Liver (tissue), 8 donors: ENCODE measurements at regions not wholly inside any gene's neighbourhood (a gene's known extent, or its start where the extent isn't known, plus 50 kb on each side); places are given as distances from the start of the nearest gene placed in this dataset.

Source experiments
- DNase-seq: peaks from one replicate; pipeline ENCODE4 v3.0.0-alpha.2; 2017; ENCODE audit warnings: low spot score
- H3K27ac ChIP-seq, 2 donors: one replicate each; pipeline ENCODE4 v1.7.0; 2013; ENCODE audit warnings: inconsistent platforms in 2 of 2, low read length in 2 of 2, control low read depth in 1 of 2, low read depth in 1 of 2, mild to moderate bottlenecking in 1 of 2
- H3K27me3 ChIP-seq, 4 donors: one replicate each; pipeline versions ENCODE4 v1.6.1 to v1.7.0; 2013; ENCODE audit warnings: low read length in 3 of 4, inconsistent platforms in 1 of 4, mild to moderate bottlenecking in 1 of 4, moderate library complexity in 1 of 4; ENCODE audit not compliant: control insufficient read depth in 4 of 4, insufficient read depth in 4 of 4
- H3K36me3 ChIP-seq, 4 donors: one replicate each; pipeline versions ENCODE4 v1.6.1 to v1.7.0; 2013; ENCODE audit warnings: low read length in 3 of 4, mild to moderate bottlenecking in 3 of 4, low read depth in 1 of 4, moderate library complexity in 1 of 4; ENCODE audit not compliant: control insufficient read depth in 4 of 4, insufficient read depth in 3 of 4
- H3K4me1 ChIP-seq, 4 donors: one replicate each; pipeline versions ENCODE4 v1.6.1 to v1.7.0; 2013; ENCODE audit warnings: low read length in 3 of 4, mild to moderate bottlenecking in 3 of 4, moderate library complexity in 1 of 4; ENCODE audit not compliant: control insufficient read depth in 4 of 4, insufficient read depth in 4 of 4
- H3K4me3 ChIP-seq, 3 donors: one replicate each; pipeline versions ENCODE4 v1.6.1 to v1.7.0; 2013; ENCODE audit warnings: low read length in 3 of 3, control low read depth in 1 of 3, low read depth in 1 of 3, mild to moderate bottlenecking in 1 of 3
- H3K9ac ChIP-seq, 2 donors: one replicate each; pipeline ENCODE4 v1.7.0; 2013; ENCODE audit warnings: low read length in 2 of 2, mild to moderate bottlenecking in 2 of 2, moderate library complexity in 2 of 2, control low read depth in 1 of 2, low read depth in 1 of 2
- H3K9me3 ChIP-seq, 4 donors: one replicate each; pipeline versions ENCODE4 v1.6.1 to v1.7.0; 2013; ENCODE audit warnings: low read length in 3 of 4; ENCODE audit not compliant: control insufficient read depth in 4 of 4
- CTCF ChIP-seq: fragments of 150-350 bp; IDR thresholded peaks from 2 replicates; pipeline ENCODE4 v1.5.1; 2017; ENCODE audit warnings: improper control_type of control experiment, low read depth, low read length; ENCODE audit not compliant: missing input control
- EGR1 ChIP-seq, 2 donors: IDR thresholded peaks; 2 replicates each; pipeline ENCODE4 v1.6.1; 2016 to 2018; ENCODE audit warnings: antibody characterized with exemption in 2 of 2, low read depth in 2 of 2
- FOXA1 ChIP-seq: IDR thresholded peaks from 2 replicates; pipeline ENCODE4 v1.6.1; 2016; ENCODE audit warnings: antibody characterized with exemption
- FOXA2 ChIP-seq: IDR thresholded peaks from 2 replicates; pipeline ENCODE4 v1.6.1; 2016; ENCODE audit warnings: antibody characterized with exemption
- HNF4A ChIP-seq, 2 donors: conservative IDR thresholded peaks; 2 replicates each; pipeline ENCODE4 v1.6.1; 2016; ENCODE audit warnings: antibody characterized with exemption in 2 of 2, mild to moderate bottlenecking in 2 of 2
- HNF4G ChIP-seq: IDR thresholded peaks from 2 replicates; pipeline ENCODE4 v1.6.1; 2016; ENCODE audit warnings: antibody characterized with exemption
- JUND ChIP-seq, 2 donors: IDR thresholded peaks; 2 replicates each; pipeline ENCODE4 v1.6.1; 2016; ENCODE audit warnings: antibody characterized with exemption in 2 of 2
- MAX ChIP-seq: IDR thresholded peaks from 2 replicates; pipeline ENCODE4 v1.6.1; 2016; ENCODE audit warnings: antibody characterized with exemption
- NR2F2 ChIP-seq: IDR thresholded peaks from 2 replicates; pipeline ENCODE4 v1.6.1; 2016; ENCODE audit warnings: antibody characterized with exemption
- RAD21 ChIP-seq, 2 donors: IDR thresholded peaks; 2 replicates each; pipeline ENCODE4 v1.6.1; 2016; ENCODE audit warnings: antibody characterized with exemption in 2 of 2, mild to moderate bottlenecking in 2 of 2
- REST ChIP-seq: IDR thresholded peaks from 2 replicates; pipeline ENCODE4 v1.6.1; 2016; ENCODE audit warnings: antibody characterized with exemption, mild to moderate bottlenecking
- RXRA ChIP-seq, 2 donors: IDR thresholded peaks; 2 replicates each; pipeline ENCODE4 v1.6.1; 2017 to 2018; ENCODE audit warnings: antibody characterized with exemption in 2 of 2, mild to moderate bottlenecking in 1 of 2
- SP1 ChIP-seq: IDR thresholded peaks from 2 replicates; pipeline ENCODE4 v1.6.1; 2018; ENCODE audit warnings: antibody characterized with exemption, mild to moderate bottlenecking
- TAF1 ChIP-seq: conservative IDR thresholded peaks from 2 replicates; pipeline ENCODE4 v1.6.1; 2016; ENCODE audit warnings: antibody characterized with exemption, mild to moderate bottlenecking
- YY1 ChIP-seq: IDR thresholded peaks from 2 replicates; pipeline ENCODE4 v1.6.1; 2016; ENCODE audit warnings: antibody characterized with exemption, mild to moderate bottlenecking
- ZBTB33 ChIP-seq: IDR thresholded peaks from 2 replicates; pipeline ENCODE4 v1.6.1; 2016; ENCODE audit warnings: antibody characterized with exemption
- WGBS: extraction: QIAGEN DNeasy Blood & Tissue Kit; methylation state at CpG from one replicate; pipeline ENCODE4 v1.1.7; 2013; 5-methylcytosine and 5-hydroxymethylcytosine counted together
- donor health status: healthy.
- donor health status: healthy.
- donor health status: healthy.
- donor health status: healthy.
- donor health status: healthy.

GRCh38 chr18:66344227-66344626, 259.7 kb downstream of the CDH19 start:
- no peak for TF ChIP-seq JUND (IDR thresholded peaks at IDR 0.05)
- TF ChIP-seq RXRA (IDR thresholded peaks at IDR 0.05) = no peak
- TF ChIP-seq CTCF = no peak
- no peak for TF ChIP-seq HNF4G
- no peak for TF ChIP-seq ZBTB33
- no peak for TF ChIP-seq TAF1
- TF ChIP-seq FOXA1 = no peak
- TF ChIP-seq NR2F2 = no peak
- no peak for TF ChIP-seq MAX
- DNase-seq = no peak
- 46% methylated on average over 2 of the region's 2 CpGs for WGBS
- Histone ChIP-seq H3K27me3 (no peaks in the 10 kb centered on the region), H3K36me3 (no peaks in the 10 kb centered on the region), H3K4me1 (no peaks in the 10 kb centered on the region), H3K27ac (no peak overlapping the region), H3K4me3 (no peak overlapping the region), H3K9me3 (no peaks in the 10 kb centered on the region), H3K9ac (no peak overlapping the region)

GRCh38 chr18:66342577-66342976, 261.3 kb downstream of the CDH19 start:
- H3K9ac ChIP-seq = no peak overlapping the region
- DNase-seq = no peak
- H3K27ac ChIP-seq = no peak overlapping the region
- H3K4me1 ChIP-seq = no peaks in the 10 kb centered on the region
- TF ChIP-seq RXRA (IDR thresholded peaks at IDR 0.05) (no peak), YY1 (no peak), ZBTB33 (no peak), TAF1 (no peak), HNF4A (conservative IDR thresholded peaks at IDR 0.05) (no peak), FOXA1 (no peak), SP1 (no peak), JUND (IDR thresholded peaks at IDR 0.05) (no peak), RAD21 (IDR thresholded peaks at IDR 0.05) (no peak), HNF4G (no peak), NR2F2 (no peak)
- H3K36me3 ChIP-seq = no peaks in the 10 kb centered on the region
- no peak overlapping the region for H3K4me3 ChIP-seq
- H3K9me3 ChIP-seq = no peaks in the 10 kb centered on the region
- H3K27me3 ChIP-seq = no peaks in the 10 kb centered on the region

- no peak for DNase-seq
- no peaks in the 10 kb centered on the region for H3K9me3 ChIP-seq
- no peaks in the 10 kb centered on the region for H3K4me1 ChIP-seq
- H3K4me3 ChIP-seq = no peak overlapping the region
- no peak overlapping the region for H3K9ac ChIP-seq
- H3K27ac ChIP-seq = no peak overlapping the region
- no peaks in the 10 kb centered on the region for H3K36me3 ChIP-seq
- no peaks in the 10 kb centered on the region for H3K27me3 ChIP-seq
- WGBS = 61% methylated on average over 1 of the region's 1 CpG
- TF ChIP-seq MAX (no peak), NR2F2 (no peak), RXRA (IDR thresholded peaks at IDR 0.05) (no peak), REST (no peak), EGR1 (IDR thresholded peaks at IDR 0.05; ENCODE audit: low read depth in 2 of 2) (no peak), ZBTB33 (no peak), FOXA2 (no peak), FOXA1 (no peak)
Measured at GRCh38 chr18:66334534-66334933, 269.4 kb downstream of the CDH19 start.
